UCSD-AML1 (cell line): ENCODE measurements at regions not wholly inside any gene's neighbourhood (a gene's known extent, or its start where the extent isn't known, plus 50 kb on each side); places are given as distances from the start of the nearest gene placed in this dataset.

Experiments
- DNase-seq: peaks from one replicate; lab custom pipeline; 2025; ENCODE audit not compliant: unreplicated experiment; lab: John Stamatoyannopoulos, UW

DNA sequence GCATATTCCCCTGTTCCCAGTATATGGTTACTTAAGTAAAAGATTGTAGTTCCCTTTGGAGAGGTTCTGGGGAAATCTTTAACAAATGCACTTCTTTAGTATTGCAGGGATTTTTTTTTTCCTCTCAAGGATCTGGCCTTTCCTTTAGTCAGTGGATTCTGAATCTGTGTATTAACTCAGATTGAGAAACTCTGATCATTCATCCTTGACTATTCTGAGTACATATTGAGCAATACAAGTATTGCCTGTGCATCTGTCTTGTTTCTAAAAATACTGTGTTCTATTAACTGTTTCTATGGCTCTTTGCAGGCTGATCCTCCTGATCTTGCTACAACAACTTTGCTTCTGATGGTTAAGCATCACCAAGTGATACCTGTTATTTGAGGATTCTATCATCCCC lies 67.8 kb upstream of the FGGY start:
- no peak for DNase-seq

DNA sequence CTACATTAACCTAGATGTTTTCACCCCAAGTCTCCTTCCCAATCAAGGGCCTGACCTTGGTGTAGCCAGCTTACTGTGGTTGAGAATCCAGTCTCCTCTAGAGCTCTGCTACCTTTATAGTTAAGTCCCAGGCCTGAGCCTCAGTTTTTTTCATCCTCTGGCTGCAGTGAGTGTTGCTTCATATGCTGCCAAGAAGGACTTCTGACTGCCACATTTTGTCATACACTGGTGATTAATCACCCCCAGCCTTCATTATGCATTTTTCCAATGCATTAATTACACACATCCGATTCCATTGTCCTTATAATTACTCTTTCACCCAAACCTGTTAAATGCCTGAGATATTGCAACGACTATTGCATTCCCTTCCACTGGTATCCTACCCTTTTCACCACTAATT lies 66.3 kb upstream of the FGGY start:
- no peak for DNase-seq

DNA sequence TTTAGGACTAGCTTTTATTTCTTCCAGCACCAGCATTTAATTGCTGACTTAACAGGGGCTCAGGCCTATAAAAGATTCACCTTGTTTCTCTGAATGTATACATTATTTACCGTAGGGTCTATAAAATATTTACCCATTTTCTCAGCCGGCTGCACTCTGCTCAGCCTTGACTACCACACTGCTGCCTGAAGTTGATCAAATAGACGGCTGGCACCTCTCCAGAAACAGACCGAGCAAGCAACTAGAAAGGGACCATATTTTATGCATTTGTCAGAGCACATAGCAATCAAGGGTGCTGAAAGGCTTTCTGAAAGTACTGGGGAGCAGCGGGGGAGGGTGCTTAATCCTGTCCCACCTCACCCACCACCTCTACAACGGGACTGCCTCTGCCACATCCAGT lies 64.7 kb upstream of the FGGY start:
- no peak for DNase-seq

- DNase-seq: no peak
Observed at GRCh38 chr1:59233444-59233843, 63.5 kb upstream of the FGGY start.

GRCh38 chr1:59236721-59237545 lies 60.0 kb upstream of the FGGY start:
- DNase-seq: no peak

GRCh38 chr1:59237900-59238299 lies 59.0 kb upstream of the FGGY start:
- DNase-seq: no peak

GRCh38 chr1:59238333-59238934 lies 58.5 kb upstream of the FGGY start:
- DNase-seq: no peak

GRCh38 chr1:59238993-59239392 lies 57.9 kb upstream of the FGGY start:
- no peak for DNase-seq

GRCh38 chr1:59241909-59242308 lies 55.0 kb upstream of the FGGY start:
- no peak for DNase-seq

DNA sequence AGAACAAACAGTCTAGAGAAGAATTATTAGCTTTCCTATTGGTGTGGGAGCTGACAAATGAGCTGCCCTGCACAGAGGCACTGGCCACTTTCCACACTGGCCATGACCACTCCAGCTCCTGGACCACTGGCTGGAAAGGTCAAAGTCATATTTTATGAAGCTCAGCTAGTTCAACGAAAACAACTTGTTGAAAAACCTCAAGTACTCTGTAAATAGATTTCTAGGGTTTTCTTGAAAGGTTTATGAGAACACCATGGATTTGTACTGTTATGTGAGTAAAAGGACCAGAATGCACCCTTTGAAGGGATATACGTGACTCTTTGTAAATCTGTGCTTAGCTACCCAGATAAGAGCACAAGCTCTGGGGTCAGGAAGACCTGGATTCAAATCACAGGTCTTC lies 54.5 kb upstream of the FGGY start:
- DNase-seq: no peak

GRCh38 chr1:59243550-59243949 lies 53.3 kb upstream of the FGGY start:
- no peak for DNase-seq

GRCh38 chr1:59243978-59244377 lies 52.9 kb upstream of the FGGY start:
- DNase-seq: no peak

DNA sequence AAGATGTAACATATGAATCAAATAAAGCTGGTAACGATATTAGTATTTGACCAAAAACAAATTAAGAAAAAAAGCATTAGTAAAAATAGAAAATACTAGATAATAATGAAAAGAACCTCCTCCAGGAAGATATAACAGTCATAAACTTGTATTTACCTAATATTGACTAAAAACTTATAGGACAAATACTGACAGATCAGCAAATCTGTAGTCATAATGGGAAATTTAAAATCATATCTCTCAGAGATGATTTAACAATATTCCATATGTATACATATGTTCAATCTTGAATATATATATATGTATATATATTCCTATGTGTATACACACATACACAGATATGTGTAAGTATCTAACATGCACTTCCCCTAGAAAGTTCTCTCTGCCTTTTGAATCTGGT lies 52.0 kb upstream of the FGGY start:
- DNase-seq: no peak
